Activated naive CD4-positive, alpha-beta T cell treated with anti-CD3 and anti-CD28 coated beads for 36 hours (primary cell): ENCODE measurements at regions not wholly inside any gene's neighbourhood (a gene's known extent, or its start where the extent isn't known, plus 50 kb on each side); places are given as distances from the start of the nearest gene placed in this dataset.

Source experiments
- CTCF ChIA-PET: fragments of 350-600 bp; sonication (Branson Sonifier 250); formaldehyde crosslinking; loops from one replicate; lab custom pipeline; 2021; ENCODE audit warnings: antibody characterized with exemption; lab: Charles Lee
- DNase-seq: peaks from one replicate; pipeline ENCODE4 v3.0.0-alpha.2; 2020
- H3K27ac Mint-ChIP-seq: one replicate; pipeline ENCODE4 v1.8.0; 2021; ENCODE audit warnings: mild to moderate bottlenecking, mixed read lengths
- H3K27me3 Mint-ChIP-seq: one replicate; pipeline ENCODE4 v1.8.0; 2021; ENCODE audit warnings: low read depth, mixed read lengths
- H3K36me3 Mint-ChIP-seq: one replicate; pipeline ENCODE4 v1.8.0; 2021; ENCODE audit warnings: low read depth, mixed read lengths
- H3K4me1 Mint-ChIP-seq: one replicate; pipeline ENCODE4 v1.8.0; 2021; ENCODE audit warnings: low read depth, mixed read lengths
- H3K4me3 Mint-ChIP-seq: one replicate; pipeline ENCODE4 v1.8.0; 2021; ENCODE audit warnings: mild to moderate bottlenecking, moderate library complexity, mixed read lengths
- H3K9me3 Mint-ChIP-seq: one replicate; pipeline ENCODE4 v1.8.0; 2021; ENCODE audit warnings: mixed read lengths
- intact Hi-C: fragments of 100-400 bp; cut with micrococcal nuclease; formaldehyde crosslinking; loops from one replicate; pipeline ENCODE4 v1.15.1; 2023

- Mint-ChIP-seq H3K27ac (no peak overlapping the region), H3K36me3 (no peaks in the 10 kb centered on the region)
- CTCF ChIA-PET = interaction anchor here (0.7 kb wide), 1 partner anchor 430 kb away, joined by 5 read pairs; no protein-coding TSS in a partner anchor
Observed at GRCh38 chr6:164409309-164410009, 899.9 kb downstream of the C6orf118 start.

GRCh38 chr6:164408868-164409267, 900.5 kb downstream of the C6orf118 start:
- Mint-ChIP-seq H3K27me3 (peaks cover 4% of the 10 kb centered on the region), H3K27ac (no peak overlapping the region), H3K4me1 (no peaks in the 10 kb centered on the region), H3K4me3 (no peak overlapping the region), H3K9me3 (no peaks in the 10 kb centered on the region), H3K36me3 (no peaks in the 10 kb centered on the region)
- no peak for DNase-seq
- intact Hi-C loops = no loop called here
- CTCF ChIA-PET = no interaction called here

More at GRCh38 chr6:164409309-164410009, 899.9 kb downstream of the C6orf118 start:
- H3K4me1 Mint-ChIP-seq = no peaks in the 10 kb centered on the region
- H3K27me3 Mint-ChIP-seq = peaks cover 7% of the 10 kb centered on the region
- H3K4me3 Mint-ChIP-seq = no peak overlapping the region
- intact Hi-C loops = no loop called here
- DNase-seq = no peak
- no peaks in the 10 kb centered on the region for H3K9me3 Mint-ChIP-seq

GRCh38 chr6:164404812-164405488, 904.5 kb downstream of the C6orf118 start:
- Mint-ChIP-seq H3K4me1 (no peaks in the 10 kb centered on the region), H3K27ac (no peak overlapping the region), H3K27me3 (peaks cover 4% of the 10 kb centered on the region), H3K36me3 (no peaks in the 10 kb centered on the region), H3K9me3 (no peaks in the 10 kb centered on the region), H3K4me3 (no peak overlapping the region)
- CTCF ChIA-PET = no interaction called here
- intact Hi-C loops = no loop called here
- no peak for DNase-seq

GRCh38 chr6:164401871-164402270, 907.5 kb downstream of the C6orf118 start:
- Mint-ChIP-seq H3K4me3 (no peak overlapping the region), H3K4me1 (peaks cover 7% of the 10 kb centered on the region), H3K27ac (no peak overlapping the region), H3K27me3 (no peaks in the 10 kb centered on the region), H3K36me3 (no peaks in the 10 kb centered on the region), H3K9me3 (no peaks in the 10 kb centered on the region)
- no peak for DNase-seq
- CTCF ChIA-PET = no interaction called here
- intact Hi-C loops = no loop called here

- H3K27ac Mint-ChIP-seq = no peak overlapping the region
- intact Hi-C loops = no loop called here
- H3K4me3 Mint-ChIP-seq = no peak overlapping the region
- H3K9me3 Mint-ChIP-seq = no peaks in the 10 kb centered on the region
- H3K4me1 Mint-ChIP-seq = peaks cover 13% of the 10 kb centered on the region
- H3K36me3 Mint-ChIP-seq = no peaks in the 10 kb centered on the region
- CTCF ChIA-PET = no interaction called here
- no peak for DNase-seq
- no peaks in the 10 kb centered on the region for H3K27me3 Mint-ChIP-seq
Observed at GRCh38 chr6:164398647-164399046, 910.8 kb downstream of the C6orf118 start.

GRCh38 chr6:164396071-164397047, 913.0 kb downstream of the C6orf118 start:
- intact Hi-C loops = no loop called here
- Mint-ChIP-seq H3K4me3 (no peak overlapping the region), H3K36me3 (no peaks in the 10 kb centered on the region), H3K9me3 (no peaks in the 10 kb centered on the region), H3K27ac (no peak overlapping the region), H3K27me3 (no peaks in the 10 kb centered on the region), H3K4me1 (peaks cover 13% of the 10 kb centered on the region)
- CTCF ChIA-PET = interaction anchor here (0.6 kb wide), 1 partner anchor 33 kb away, joined by 3 read pairs; no protein-coding TSS in a partner anchor
- no peak for DNase-seq

- intact Hi-C loops = no loop called here
- Mint-ChIP-seq H3K27me3 (no peaks in the 10 kb centered on the region), H3K4me1 (no peaks in the 10 kb centered on the region), H3K27ac (no peak overlapping the region), H3K4me3 (no peak overlapping the region), H3K36me3 (no peaks in the 10 kb centered on the region), H3K9me3 (peaks cover 8% of the 10 kb centered on the region)
- no peak for DNase-seq
- CTCF ChIA-PET = no interaction called here
Observed at GRCh38 chr6:164379795-164380194, 929.6 kb downstream of the C6orf118 start.

GRCh38 chr6:164378330-164378729, 931.1 kb downstream of the C6orf118 start:
- intact Hi-C loops = no loop called here
- CTCF ChIA-PET = no interaction called here
- no peak for DNase-seq
- no peaks in the 10 kb centered on the region for H3K27me3 Mint-ChIP-seq
- no peak overlapping the region for H3K27ac Mint-ChIP-seq
- no peaks in the 10 kb centered on the region for H3K4me1 Mint-ChIP-seq
- no peak overlapping the region for H3K4me3 Mint-ChIP-seq
- H3K36me3 Mint-ChIP-seq = no peaks in the 10 kb centered on the region
- H3K9me3 Mint-ChIP-seq = peaks cover 5% of the 10 kb centered on the region

- H3K27me3 Mint-ChIP-seq = no peaks in the 10 kb centered on the region
Observed at GRCh38 chr6:164377348-164377918, 932.0 kb downstream of the C6orf118 start.

GRCh38 chr6:164370773-164371172, 938.6 kb downstream of the C6orf118 start:
- H3K4me3 Mint-ChIP-seq = no peak overlapping the region
- intact Hi-C loops = no loop called here
- H3K27ac Mint-ChIP-seq = no peak overlapping the region
- no peaks in the 10 kb centered on the region for H3K9me3 Mint-ChIP-seq
- DNase-seq = no peak
- H3K36me3 Mint-ChIP-seq = no peaks in the 10 kb centered on the region
- no peaks in the 10 kb centered on the region for H3K27me3 Mint-ChIP-seq
- H3K4me1 Mint-ChIP-seq = no peaks in the 10 kb centered on the region
- CTCF ChIA-PET = no interaction called here

More at GRCh38 chr6:164377348-164377918, 932.0 kb downstream of the C6orf118 start:
- peaks cover 5% of the 10 kb centered on the region for H3K9me3 Mint-ChIP-seq
- no peak for DNase-seq
- intact Hi-C loops = no loop called here
- CTCF ChIA-PET = no interaction called here
- H3K4me1 Mint-ChIP-seq = no peaks in the 10 kb centered on the region
- no peaks in the 10 kb centered on the region for H3K36me3 Mint-ChIP-seq
- H3K4me3 Mint-ChIP-seq = no peak overlapping the region
- H3K27ac Mint-ChIP-seq = no peak overlapping the region

GRCh38 chr6:164359441-164359840, 944.9 kb downstream of the QKI start:
- no peak overlapping the region for H3K4me3 Mint-ChIP-seq
- H3K9me3 Mint-ChIP-seq = peaks cover 20% of the 10 kb centered on the region
- DNase-seq = no peak
- CTCF ChIA-PET = no interaction called here
- no peaks in the 10 kb centered on the region for H3K36me3 Mint-ChIP-seq
- no peaks in the 10 kb centered on the region for H3K4me1 Mint-ChIP-seq
- H3K27ac Mint-ChIP-seq = no peak overlapping the region
- H3K27me3 Mint-ChIP-seq = no peaks in the 10 kb centered on the region
- intact Hi-C loops = no loop called here

- DNase-seq = no peak
- Mint-ChIP-seq H3K4me1 (no peaks in the 10 kb centered on the region), H3K27me3 (no peaks in the 10 kb centered on the region), H3K4me3 (no peak overlapping the region), H3K27ac (no peak overlapping the region), H3K9me3 (peaks cover 20% of the 10 kb centered on the region), H3K36me3 (no peaks in the 10 kb centered on the region)
- intact Hi-C loops = no loop called here
- CTCF ChIA-PET = no interaction called here
Observed at GRCh38 chr6:164359036-164359435, 944.5 kb downstream of the QKI start.
